ENCODE measurements at regions not wholly inside any gene's neighbourhood (a gene's known extent, or its start where the extent isn't known, plus 50 kb on each side); places are given as distances from the start of the nearest gene placed in this dataset.
"Not testable (repeated sequence)": the region's sequence is repeated elsewhere in the genome, so short reads cannot be mapped to it uniquely, and the experiment has no call there.

GRCh38 chrX:5683996-5684395, 544.7 kb downstream of the NLGN4X start:
- no peak for DNase-seq

DNA sequence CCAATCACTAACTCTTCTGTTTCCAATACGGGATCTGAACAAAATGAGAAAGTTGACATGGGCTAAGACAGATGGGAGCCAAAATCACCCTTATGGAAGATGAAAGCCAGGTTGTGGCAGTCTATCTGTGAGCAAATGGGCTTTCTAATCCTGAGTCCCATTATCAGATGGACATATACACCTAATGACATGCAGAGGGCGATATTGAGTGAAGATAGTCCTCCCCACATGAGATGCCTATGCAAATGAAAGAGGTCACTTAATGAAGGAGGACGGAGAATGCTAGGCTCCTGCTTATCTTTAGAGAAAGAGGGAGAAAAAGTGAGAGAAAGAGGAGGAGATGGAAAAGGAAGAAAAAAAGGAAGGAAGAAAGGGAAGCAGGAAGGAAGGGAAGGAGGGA, 547.5 kb downstream of the NLGN4X start:
- DNase-seq = peak; percentile 9 to 14

GRCh38 chrX:5674036-5674435, 554.6 kb downstream of the NLGN4X start:
- no peak for DNase-seq

- DNase-seq = no peak
Observed at GRCh38 chrX:5672099-5672498, 556.6 kb downstream of the NLGN4X start.

GRCh38 chrX:5666689-5667088, 562.0 kb downstream of the NLGN4X start:
- not testable (repeated sequence) for DNase-seq

GRCh38 chrX:5656544-5656943, 572.1 kb downstream of the NLGN4X start:
- DNase-seq = no peak

GRCh38 chrX:5650904-5651303, 577.8 kb downstream of the NLGN4X start:
- DNase-seq = no peak

DNA sequence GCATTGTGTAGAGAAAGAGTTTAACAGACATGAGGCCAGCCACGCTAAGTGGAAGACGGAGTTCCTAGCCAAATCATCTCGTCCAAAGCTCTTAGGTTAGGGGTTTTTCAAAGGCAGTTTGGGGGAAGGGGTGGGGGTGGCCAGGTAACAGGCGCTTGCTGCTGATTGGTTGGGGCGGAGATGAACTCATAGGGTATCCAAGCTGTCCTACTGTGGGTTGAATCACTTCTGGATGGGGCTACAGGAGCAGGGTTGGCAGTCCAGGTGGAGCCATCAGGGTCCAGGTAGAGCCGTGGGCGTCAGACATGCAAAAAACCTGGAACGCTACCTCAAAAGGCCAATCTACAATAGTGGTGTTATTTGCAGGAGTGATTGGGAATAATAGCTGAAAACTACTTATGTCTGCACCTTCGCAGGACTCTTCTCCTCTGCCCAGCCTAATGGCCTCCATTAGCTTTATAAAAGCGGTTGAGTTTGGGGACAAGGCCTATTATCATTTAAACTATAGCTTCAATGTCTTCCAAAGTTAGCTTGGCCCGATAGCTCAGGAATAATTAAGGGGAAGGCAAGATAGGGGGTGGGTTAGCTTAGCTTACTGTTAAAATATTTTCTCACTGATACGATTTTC, 579.6 kb downstream of the NLGN4X start:
- DNase-seq = no peak

DNA sequence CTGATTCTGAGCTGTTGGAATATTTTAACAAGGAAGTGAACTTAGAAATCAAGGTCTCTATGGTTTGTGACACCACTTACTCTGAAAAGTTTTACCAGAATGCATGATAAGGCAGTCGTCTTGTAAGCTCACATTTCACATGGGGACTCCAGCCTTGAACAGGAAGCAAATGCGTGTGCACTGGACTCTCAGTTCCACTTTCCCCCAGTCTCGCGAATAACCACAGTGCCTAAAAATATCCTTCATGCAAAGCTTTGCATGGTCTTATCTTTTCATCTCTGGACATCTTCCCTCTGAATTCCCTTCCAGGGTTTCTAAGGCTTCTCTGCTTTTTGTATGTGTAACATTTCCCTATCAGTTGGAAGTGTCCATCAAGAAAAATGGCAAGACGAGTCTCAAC, 581.8 kb downstream of the NLGN4X start:
- DNase-seq = no peak

- DNase-seq = peak; percentile 38 to 79
Observed at GRCh38 chrX:5644776-5645175, 583.9 kb downstream of the NLGN4X start.

- DNase-seq = no peak
Observed at GRCh38 chrX:5640071-5640470, 588.6 kb downstream of the NLGN4X start.

GRCh38 chrX:5638572-5638971, 590.1 kb downstream of the NLGN4X start:
- DNase-seq = no peak

DNA sequence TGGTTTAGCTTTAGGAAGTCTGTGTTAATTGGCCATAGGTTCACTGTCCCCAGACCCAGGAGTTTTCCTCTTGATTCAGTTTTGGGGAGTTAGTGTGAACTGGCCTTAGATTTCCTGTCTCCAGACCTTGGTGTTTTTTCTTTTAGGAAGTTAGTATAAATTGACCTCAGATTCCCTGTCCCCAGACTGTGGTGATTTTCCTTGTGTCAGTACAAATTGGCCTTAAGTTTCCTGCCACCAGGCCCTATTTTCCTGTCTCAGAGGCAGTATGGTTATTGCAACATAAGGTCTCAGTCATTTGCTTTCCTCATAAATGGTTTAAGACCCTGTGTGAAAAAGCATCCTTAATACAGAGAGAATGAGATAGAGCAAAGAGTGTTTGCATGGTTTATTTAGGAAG, 595.8 kb downstream of the NLGN4X start:
- DNase-seq = no peak

- no peak for DNase-seq
Observed at GRCh38 chrX:5632061-5632614, 596.5 kb downstream of the NLGN4X start.

GRCh38 chrX:5617666-5618065, 611.0 kb downstream of the NLGN4X start:
- DNase-seq = no peak

DNA sequence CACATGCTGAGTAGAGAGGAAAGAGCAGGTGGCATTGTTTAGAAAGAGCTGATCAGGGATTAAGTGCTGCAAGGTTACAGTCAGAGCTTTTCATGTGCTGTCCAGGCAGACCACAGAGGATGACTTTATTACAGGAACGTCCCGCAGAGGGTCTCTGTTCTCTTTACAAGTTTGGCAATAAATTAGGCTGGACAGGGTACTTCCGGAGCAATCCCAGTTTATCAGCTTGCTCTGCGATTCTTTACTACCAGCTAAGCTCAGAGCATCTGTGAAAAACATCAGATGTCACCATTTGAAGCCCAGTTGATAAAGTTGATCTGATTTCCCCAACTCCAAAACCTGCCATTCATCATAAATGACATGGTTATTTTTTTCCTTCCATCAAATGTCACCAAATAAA, 633.1 kb downstream of the NLGN4X start:
- no peak for DNase-seq

- DNase-seq = no peak
Observed at GRCh38 chrX:5586726-5587125, 641.9 kb downstream of the NLGN4X start.

DNA sequence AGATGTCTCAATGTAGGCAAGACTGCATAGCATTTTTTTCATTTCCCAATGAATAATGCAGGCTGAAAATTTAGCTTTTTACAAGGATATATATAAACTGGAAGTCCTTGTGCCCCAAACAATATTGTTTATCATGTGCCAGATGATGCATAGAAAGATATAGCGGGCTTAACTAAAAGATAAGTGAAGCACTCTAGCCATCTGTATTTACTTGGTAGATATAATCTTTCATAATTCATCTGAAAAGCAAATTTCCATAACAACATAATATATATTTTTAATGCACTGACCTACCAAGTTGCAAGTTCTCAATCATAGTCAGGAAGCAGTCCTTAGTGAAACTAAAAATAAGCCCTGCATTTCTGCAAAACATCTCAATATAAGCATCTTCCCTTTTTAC, 653.3 kb downstream of the NLGN4X start:
- no peak for DNase-seq

DNA sequence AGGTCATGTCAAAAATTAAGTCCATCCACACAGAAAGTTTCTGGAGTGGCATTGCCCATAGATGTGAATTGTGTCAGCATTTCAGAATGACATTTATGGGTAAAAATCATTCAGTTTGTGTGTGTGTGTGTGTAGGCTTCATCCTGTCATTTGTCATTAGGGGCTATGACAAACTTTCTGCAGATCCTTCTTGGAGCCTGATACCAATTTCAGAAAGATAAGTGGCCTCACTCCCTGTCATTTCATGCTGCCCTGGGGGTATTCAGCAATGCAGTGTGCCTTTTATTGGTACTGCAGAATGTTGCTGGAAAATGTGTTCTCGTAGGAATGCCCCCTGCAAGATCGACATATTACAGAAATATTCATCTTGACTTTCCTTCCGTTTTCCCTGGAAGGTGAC, 659.7 kb downstream of the NLGN4X start:
- DNase-seq = no peak

- no peak for DNase-seq
Observed at GRCh38 chrX:5559386-5559785, 669.3 kb downstream of the NLGN4X start.

GRCh38 chrX:5549512-5549911, 679.2 kb downstream of the NLGN4X start:
- DNase-seq = no peak

- no peak for DNase-seq
Observed at GRCh38 chrX:5537098-5537497, 691.6 kb downstream of the NLGN4X start.

GRCh38 chrX:5536261-5536660, 692.4 kb downstream of the NLGN4X start:
- no peak for DNase-seq

DNA sequence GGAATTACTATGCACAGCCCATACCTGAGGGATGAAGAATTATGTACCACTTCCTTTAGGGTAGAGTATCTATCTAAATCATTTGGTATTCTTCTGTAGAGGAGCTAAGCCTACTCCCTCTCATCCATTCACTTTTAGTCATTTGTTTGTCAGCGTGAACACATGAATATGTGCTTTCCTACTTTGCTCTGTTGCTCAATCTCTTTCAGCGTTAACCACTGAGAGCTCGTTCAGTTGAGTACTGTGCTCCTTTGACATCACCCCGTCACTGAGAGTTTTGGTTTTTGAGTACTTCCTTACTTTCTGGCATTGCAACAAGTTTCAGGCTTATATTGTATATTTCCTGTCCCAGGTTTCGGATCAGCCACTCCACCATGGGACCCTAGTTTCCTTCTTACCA, 700.6 kb downstream of the NLGN4X start:
- DNase-seq = no peak

GRCh38 chrX:5526191-5526590, 702.5 kb downstream of the NLGN4X start:
- no peak for DNase-seq
